OCI-LY7 (cell line): ENCODE measurements at regions not wholly inside any gene's neighbourhood (a gene's known extent, or its start where the extent isn't known, plus 50 kb on each side); places are given as distances from the start of the nearest gene placed in this dataset.

Source experiments
- BruUV-seq: library from RNA; stranded (reverse); fragments of 400-500 nt; replicated peaks from 2 replicates; lab custom pipeline; 2021; lab: Mats Ljungman, UMichigan
- CTCF ChIA-PET: fragments of 300-600 bp; sonication (Branson Sonifier 250); formaldehyde crosslinking; loops from one replicate; lab custom pipeline; 2022; ENCODE audit warnings: antibody characterized with exemption; ENCODE audit not compliant: unreplicated experiment; lab: Charles Lee
- POLR2A ChIA-PET: fragments of 300-600 bp; sonication (Branson Sonifier 250); formaldehyde crosslinking; loops from one replicate; lab custom pipeline; 2022; ENCODE audit warnings: antibody characterized with exemption; lab: Charles Lee
- DNase-seq: peaks from one replicate; pipeline ENCODE4 v3.0.0-alpha.2; 2015; ENCODE audit warnings: low spot score
- H2AFZ ChIP-seq: fragments of 200-600 bp; sonication (generic), shearing (Covaris generic); 2 replicates; pipeline ENCODE4 v1.6.1; 2014; ENCODE audit warnings: mild to moderate bottlenecking, antibody characterized with exemption, low read length, moderate library complexity
- H3K27ac ChIP-seq: fragments of 200-600 bp; sonication (generic); 2 replicates; pipeline ENCODE4 v1.5.1; 2014; ENCODE audit warnings: mixed run types, low read depth, mild to moderate bottlenecking, moderate library complexity, low read length, inconsistent platforms; ENCODE audit not compliant: poor library complexity, severe bottlenecking
- H3K36me3 ChIP-seq: fragments of 200-600 bp; sonication (generic); 2 replicates; pipeline ENCODE4 v1.6.1; 2014; ENCODE audit warnings: mild to moderate bottlenecking, antibody characterized with exemption, low read length, moderate library complexity, mixed read lengths; ENCODE audit not compliant: insufficient read depth
- H3K4me1 ChIP-seq: fragments of 200-600 bp; sonication (generic); 2 replicates; pipeline ENCODE4 v1.5.1; 2014; ENCODE audit warnings: mild to moderate bottlenecking, low read length; ENCODE audit not compliant: insufficient read depth, poor library complexity, severe bottlenecking
- H3K4me2 ChIP-seq: fragments of 200-600 bp; sonication (generic); 2 replicates; pipeline ENCODE4 v1.6.1; 2014; ENCODE audit warnings: mild to moderate bottlenecking, low read length
- H3K4me3 ChIP-seq: fragments of 200-600 bp; sonication (generic); 2 replicates; pipeline ENCODE4 v1.5.1; 2014; ENCODE audit warnings: mild to moderate bottlenecking, low read depth, low read length; ENCODE audit not compliant: poor library complexity, severe bottlenecking
- H3K79me2 ChIP-seq: fragments of 200-600 bp; sonication (generic); 2 replicates; pipeline ENCODE4 v1.6.1; 2016; ENCODE audit warnings: low read depth, mild to moderate bottlenecking, low read length, moderate library complexity, mixed read lengths; ENCODE audit not compliant: insufficient read depth
- H3K9me2 ChIP-seq: fragments of 200-600 bp; sonication (generic); 2 replicates; pipeline ENCODE4 v1.6.1; 2016; ENCODE audit warnings: mild to moderate bottlenecking, low read length, mixed read lengths; ENCODE audit not compliant: insufficient read depth
- H3K9me3 ChIP-seq: fragments of 200-600 bp; sonication (generic); 2 replicates; pipeline ENCODE4 v1.6.1; 2014; ENCODE audit warnings: mild to moderate bottlenecking, mixed run types, low read length, mixed read lengths
- H4K20me1 ChIP-seq: fragments of 200-600 bp; sonication (generic); 2 replicates; pipeline ENCODE4 v1.6.1; 2014; ENCODE audit warnings: mild to moderate bottlenecking, antibody characterized with exemption, low read length, moderate library complexity, mixed read lengths; ENCODE audit not compliant: insufficient read depth
- CTCF ChIP-seq: fragments of 200-600 bp; sonication (generic); conservative IDR thresholded peaks from 2 replicates; pipeline ENCODE4 v1.5.1; 2014; ENCODE audit warnings: mild to moderate bottlenecking, antibody characterized with exemption, low read length, moderate library complexity, mixed read lengths
- EZH2phosphoT487 ChIP-seq: fragments of 200-600 bp; sonication (generic); IDR thresholded peaks from 2 replicates; pipeline ENCODE4 v1.6.1; 2018; ENCODE audit warnings: low read depth, borderline replicate concordance, mild to moderate bottlenecking, mixed run types, antibody characterized with exemption, low read length, moderate library complexity, mixed read lengths
- intact Hi-C: fragments of 100-400 bp; cut with micrococcal nuclease; formaldehyde crosslinking; loops from one replicate; pipeline ENCODE4 v1.10.0; 2022; ENCODE audit not compliant: unreplicated experiment

GRCh38 chr4:179544496-179544895 is 2102.3 kb upstream of the AGA start:
- Histone ChIP-seq H3K4me1 (no peaks in the 10 kb centered on the region), H4K20me1 (no peaks in the 10 kb centered on the region), H3K27ac (no peak overlapping the region), H3K4me2 (no peak overlapping the region), H2AFZ (no peak overlapping the region), H3K36me3 (no peaks in the 10 kb centered on the region), H3K4me3 (no peak overlapping the region), H3K9me3 (no peaks in the 10 kb centered on the region), H3K9me2 (no peaks in the 10 kb centered on the region), H3K79me2 (no peaks in the 10 kb centered on the region)
- ChIA-PET CTCF (no interaction called here), POLR2A (interaction anchor here (0.5 to 0.6 kb wide), 2 partner anchors 55 to 144 kb away, joined by 3 read pairs; no protein-coding TSS in a partner anchor)
- intact Hi-C loops: no loop called here
- TF ChIP-seq EZH2phosphoT487 (no peak), CTCF (no peak)
- BruUV-seq: no TSS peak
- DNase-seq: no peak

GRCh38 chr4:179552131-179552530 is 2109.9 kb upstream of the AGA start:
- Histone ChIP-seq H4K20me1 (no peaks in the 10 kb centered on the region), H3K9me2 (no peaks in the 10 kb centered on the region), H3K9me3 (no peaks in the 10 kb centered on the region), H3K27ac (no peak overlapping the region), H3K79me2 (no peaks in the 10 kb centered on the region), H3K4me2 (no peak overlapping the region), H3K4me3 (no peak overlapping the region), H2AFZ (no peak overlapping the region), H3K36me3 (no peaks in the 10 kb centered on the region), H3K4me1 (no peaks in the 10 kb centered on the region)
- ChIA-PET POLR2A (interaction anchor here (0.7 to 1.0 kb wide), 2 partner anchors 48 to 431 kb away, joined by 3 read pairs; no protein-coding TSS in a partner anchor), CTCF (no interaction called here)
- DNase-seq: no peak
- no peak for TF ChIP-seq CTCF
- no peak for TF ChIP-seq EZH2phosphoT487
- no TSS peak for BruUV-seq
- intact Hi-C loops: no loop called here

GRCh38 chr4:179563741-179564140 is 2121.5 kb upstream of the AGA start:
- Histone ChIP-seq H3K27ac (no peak overlapping the region), H3K4me1 (no peaks in the 10 kb centered on the region), H3K36me3 (no peaks in the 10 kb centered on the region), H2AFZ (no peak overlapping the region), H3K9me2 (no peaks in the 10 kb centered on the region), H3K4me3 (no peak overlapping the region), H3K4me2 (no peak overlapping the region), H3K9me3 (no peaks in the 10 kb centered on the region), H3K79me2 (no peaks in the 10 kb centered on the region), H4K20me1 (no peaks in the 10 kb centered on the region)
- ChIA-PET CTCF (no interaction called here), POLR2A (no interaction called here)
- intact Hi-C loops: no loop called here
- TF ChIP-seq EZH2phosphoT487 (no peak), CTCF (no peak)
- no peak for DNase-seq
- BruUV-seq: no TSS peak
